Kasumi-1 (cell line): ENCODE measurements at regions not wholly inside any gene's neighbourhood (a gene's known extent, or its start where the extent isn't known, plus 50 kb on each side); places are given as distances from the start of the nearest gene placed in this dataset.
"Not testable (repeated sequence)": the region's sequence is repeated elsewhere in the genome, so short reads cannot be mapped to it uniquely, and the experiment has no call there.

Experiments used
- DNase-seq, 2 experiments: peaks; one replicate each; lab custom pipeline; 2025; lab: John Stamatoyannopoulos, UW

DNA sequence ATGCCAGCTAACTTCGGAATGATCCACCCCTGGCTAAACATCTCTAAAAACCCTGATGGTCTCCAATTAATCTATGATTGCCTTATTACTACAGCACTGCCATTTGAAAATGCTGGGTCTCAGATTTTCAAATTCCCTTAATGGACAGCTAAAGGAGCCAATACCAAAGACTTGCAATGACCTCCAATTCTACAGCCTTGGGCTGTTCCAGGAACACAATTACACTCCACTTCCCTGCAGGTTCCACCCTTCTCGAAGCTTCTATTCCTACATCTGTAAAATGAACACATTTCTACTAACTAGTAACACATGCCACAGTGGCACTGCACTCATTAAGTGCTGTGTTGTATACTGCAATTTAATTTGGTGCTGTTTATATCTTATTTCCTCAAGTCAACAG, 85.7 kb upstream of the AK4 start:
- no peak for DNase-seq

- peak; percentile 25 to 53 for DNase-seq
Measured at GRCh38 chr1:65063025-65063424, 85.0 kb upstream of the AK4 start.

- peak in 1 of 2 experiments; percentile 8 for DNase-seq
Measured at GRCh38 chr1:65064981-65065380, 83.0 kb upstream of the AK4 start.

DNA sequence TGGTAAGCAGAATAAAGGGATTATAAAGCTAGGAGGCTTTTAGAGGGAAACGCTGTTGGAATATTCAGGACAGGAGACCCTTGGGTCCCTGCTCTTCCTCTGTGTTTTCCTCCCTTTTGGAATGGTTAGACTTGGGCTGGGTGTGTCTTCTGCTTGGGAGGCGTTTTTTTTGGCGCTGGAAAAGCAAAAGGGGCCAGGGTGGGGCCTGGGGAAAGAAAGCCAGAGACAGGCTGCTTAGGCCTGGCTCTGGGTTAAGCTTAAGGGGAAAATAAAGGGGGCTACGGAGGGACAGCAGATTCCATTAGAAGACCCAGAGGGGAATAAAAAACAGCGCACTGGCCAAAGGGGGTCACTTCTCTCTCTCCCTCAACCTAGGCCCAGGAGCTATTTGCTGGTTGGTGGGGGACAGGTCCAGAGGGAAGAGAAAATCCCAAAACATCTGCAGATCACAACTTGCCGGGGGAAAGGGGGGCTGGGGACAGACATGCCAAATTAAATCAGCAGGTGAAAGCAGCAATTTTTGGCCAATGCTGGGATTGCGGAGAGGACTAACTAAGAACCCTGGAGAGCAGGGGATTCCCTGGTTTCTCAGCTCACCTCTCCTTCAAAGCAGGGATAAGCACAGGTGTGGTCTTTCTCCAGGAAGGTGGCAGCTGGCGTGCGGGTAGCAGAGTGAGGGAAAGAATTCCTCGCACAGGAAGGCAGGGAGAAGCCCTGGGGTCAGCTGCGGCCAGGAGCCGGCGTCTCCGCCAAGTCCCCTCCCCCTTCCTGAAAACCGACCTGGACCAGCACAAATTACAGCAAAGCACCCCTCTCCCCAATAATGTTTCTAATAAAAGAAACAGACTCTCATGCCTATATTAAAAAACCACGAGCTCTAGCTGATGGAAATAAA, 82.2 kb upstream of the AK4 start:
- DNase-seq, result no peak

- no peak for DNase-seq
Measured at GRCh38 chr1:65066419-65066765, 81.6 kb upstream of the AK4 start.

DNA sequence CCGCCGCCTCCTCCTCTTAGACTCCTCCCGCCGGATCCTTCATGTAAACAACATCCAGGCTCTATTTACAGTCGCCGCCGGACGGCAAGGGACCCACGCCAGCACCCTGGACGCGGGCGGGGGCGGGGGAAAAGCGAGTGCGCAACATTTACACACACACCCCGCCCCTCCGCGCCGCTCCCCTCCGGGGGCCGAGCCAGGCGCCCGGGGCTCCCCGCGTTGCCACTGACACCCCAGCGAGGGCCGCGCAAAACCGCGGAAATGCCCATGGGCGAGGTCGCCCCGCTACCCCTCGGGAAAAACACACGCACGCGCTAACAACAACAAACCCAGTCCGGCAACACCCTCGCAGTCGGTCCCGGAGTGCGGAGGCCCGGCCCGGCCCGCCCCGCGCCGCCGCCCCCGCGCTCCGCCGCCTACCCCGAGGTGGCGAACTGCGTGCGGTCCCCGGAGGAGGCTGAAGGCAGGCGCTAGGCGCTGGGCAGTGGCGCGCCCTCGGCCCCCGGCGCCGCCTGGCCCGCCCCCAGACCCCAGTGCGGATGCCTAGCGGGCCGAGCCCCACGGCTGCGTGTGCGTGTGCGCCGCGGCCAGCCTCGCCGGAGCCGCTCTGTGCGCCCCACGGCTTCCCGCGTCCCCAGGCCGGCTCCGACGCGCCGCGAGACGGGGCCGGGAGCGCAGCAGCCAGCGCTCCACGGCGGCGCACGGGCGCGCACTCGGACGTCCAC, 81.1 kb upstream of the AK4 start:
- peak; percentile 30 to 32 for DNase-seq

GRCh38 chr1:65067491-65068201, 80.4 kb upstream of the AK4 start:
- DNase-seq, result peak; percentile 36 to 52

- peak; percentile 26 to 32 for DNase-seq
Measured at GRCh38 chr1:65068202-65069010, 79.6 kb upstream of the AK4 start.

DNA sequence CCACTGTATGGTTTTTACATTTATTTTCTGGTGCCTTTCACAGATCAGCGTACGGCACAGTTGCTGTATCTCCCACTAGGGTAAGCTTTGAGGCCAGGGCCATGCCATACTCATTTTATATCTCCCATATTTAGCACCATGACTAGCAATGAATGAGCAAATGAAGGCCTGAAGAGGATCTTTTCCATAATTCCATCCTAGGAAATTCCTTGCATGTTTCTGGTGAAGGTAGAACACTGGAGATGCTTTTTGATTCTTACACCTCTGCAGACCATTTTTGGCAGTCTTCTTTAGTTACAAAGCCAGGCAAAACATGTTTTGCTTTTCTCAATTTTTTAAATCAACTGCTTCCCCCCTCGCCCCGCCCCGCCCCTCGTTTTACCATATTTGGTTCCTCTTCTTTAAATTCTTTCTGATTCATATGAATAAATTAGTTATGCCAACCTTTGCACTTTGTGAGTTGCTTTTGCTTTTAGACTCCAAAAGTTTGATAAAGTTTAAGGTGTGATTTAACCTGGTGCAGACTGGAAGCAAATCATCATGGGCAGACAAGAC, 78.9 kb upstream of the AK4 start:
- peak; percentile 6 to 16 for DNase-seq

DNA sequence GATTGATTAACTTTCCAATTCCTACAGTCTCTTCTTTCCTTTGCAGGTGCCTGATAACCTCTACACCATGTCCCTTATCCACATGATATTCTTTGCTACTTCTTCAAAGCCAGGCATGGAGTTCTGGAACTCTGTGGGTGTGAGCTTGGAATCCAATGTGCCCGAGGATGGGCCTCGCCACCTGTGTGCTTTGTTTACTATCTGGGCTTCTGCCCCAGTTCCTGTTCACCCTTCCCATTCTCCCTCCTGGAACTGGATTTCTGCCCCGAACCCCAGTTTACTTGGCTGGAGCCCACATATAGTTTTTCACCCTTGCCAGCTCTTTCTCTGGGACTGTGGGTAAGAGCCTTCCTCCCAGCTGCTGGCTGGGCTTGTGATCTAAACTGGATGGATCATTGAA, 75.2 kb upstream of the AK4 start:
- DNase-seq, result no peak

DNA sequence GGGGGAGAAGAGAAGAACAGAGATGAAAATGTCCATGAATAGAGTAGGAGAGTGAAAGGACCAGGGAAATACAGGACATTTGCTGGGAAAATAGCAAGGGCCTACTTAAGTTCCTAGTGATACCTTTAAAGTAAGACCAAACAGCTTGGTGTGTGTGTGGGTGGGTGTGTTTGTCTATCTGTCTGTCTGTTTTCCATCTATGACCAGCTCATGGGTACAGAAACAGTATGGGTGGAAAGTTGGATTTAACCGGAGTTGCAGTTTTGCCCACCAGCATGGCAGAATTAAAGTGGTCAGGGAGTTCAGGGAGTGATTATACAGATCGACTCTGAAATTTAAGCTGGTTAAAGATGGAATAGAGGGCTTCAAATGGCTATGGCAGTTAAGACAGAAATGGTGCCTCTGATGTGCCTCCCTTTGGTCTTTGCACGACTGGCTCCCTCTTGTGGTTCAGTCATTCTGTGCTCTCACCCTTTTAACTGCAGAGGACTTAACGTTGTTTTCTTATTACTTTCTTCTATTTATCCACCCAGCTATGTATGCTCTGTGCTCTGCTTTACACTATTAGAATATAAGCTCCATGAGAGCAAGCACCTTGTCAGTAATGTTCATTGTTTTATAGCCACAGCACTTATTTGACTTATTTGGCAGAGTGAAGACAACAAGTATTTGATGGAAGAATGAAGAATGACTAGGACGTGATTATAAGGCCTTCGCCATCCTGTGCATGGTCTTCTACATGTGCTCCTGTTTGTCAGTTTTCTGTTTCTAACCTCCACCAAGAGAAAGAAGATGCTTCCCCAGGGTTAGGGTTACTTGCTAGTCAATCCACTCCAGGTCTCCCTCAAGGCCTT, 72.7 kb upstream of the AK4 start:
- peak; percentile 82 to 89 for DNase-seq

GRCh38 chr1:65077369-65077768, 70.6 kb upstream of the AK4 start:
- DNase-seq, result no peak

GRCh38 chr1:65079941-65080340, 68.1 kb upstream of the AK4 start:
- DNase-seq, result no peak

- no peak for DNase-seq
Measured at GRCh38 chr1:65082346-65083040, 65.5 kb upstream of the AK4 start.

DNA sequence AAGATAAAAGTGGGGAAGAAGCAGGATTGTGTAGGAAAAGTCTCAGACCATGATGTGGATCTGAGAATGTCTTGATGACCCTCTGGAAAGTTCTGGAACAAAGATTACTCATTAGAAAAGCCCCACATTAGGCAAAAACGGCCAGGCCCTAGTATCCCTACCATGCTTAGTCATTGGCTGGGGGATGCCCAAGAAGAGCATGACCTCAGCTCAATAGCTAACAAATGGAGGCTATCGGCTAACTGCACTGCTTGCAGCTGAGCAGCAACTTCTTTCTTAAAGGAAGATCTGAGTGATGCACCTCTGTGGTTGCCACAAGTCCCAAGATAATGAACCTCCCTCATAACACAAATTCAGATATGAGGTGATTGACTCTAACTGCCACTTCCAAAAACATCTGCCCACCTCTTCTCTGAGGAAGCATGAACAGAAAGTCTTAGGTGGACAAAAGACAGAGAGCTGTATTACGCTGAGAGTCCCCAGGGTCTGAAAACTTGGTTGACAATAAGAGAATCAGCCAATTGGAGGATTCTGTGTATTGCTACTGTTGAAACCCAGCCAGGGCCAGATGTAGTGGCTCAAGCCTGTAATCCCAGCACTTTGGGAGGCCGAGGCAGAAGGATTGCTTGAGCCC, 64.6 kb upstream of the AK4 start:
- DNase-seq, result no peak

DNA sequence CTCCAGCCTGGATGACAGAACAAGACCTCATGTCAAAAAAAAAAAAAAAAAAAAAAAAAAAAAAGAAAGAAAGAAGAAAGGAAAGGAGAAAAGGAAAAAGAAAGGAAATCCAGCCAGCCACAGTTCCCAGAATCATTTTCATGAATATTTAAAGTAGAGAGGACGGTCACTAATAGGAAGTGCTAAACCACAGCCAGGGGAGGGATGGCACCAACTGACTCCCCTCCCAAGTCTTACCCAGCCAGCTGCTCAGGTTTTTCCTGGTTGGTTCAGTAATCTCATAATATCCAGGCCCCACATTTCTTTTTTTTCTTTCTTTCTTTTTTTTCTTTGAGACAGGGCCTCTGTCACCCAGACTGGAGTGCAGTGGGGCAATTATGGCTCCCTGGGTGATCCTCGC, 63.9 kb upstream of the AK4 start:
- peak; percentile 55 to 73 for DNase-seq

DNA sequence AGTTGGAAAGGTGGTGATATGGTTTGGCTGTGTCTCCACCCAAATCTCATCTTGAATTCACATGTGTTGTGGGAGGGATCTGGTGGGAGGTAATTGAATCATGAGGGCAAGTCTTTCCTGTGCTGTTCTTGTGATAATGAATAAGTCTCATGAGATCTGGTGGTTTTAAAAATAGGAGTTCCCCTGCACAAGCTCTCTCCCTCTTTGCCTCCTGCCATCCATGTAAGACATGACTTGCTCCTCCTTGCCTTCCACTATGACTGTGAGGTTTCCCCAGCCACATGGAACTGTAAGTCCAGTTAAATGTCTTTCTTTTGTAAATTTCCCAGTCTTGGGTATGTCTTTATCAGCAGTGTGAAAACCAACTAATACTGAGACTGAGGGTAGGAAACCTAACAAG, 60.5 kb upstream of the AK4 start:
- DNase-seq, result not testable (repeated sequence)

DNA sequence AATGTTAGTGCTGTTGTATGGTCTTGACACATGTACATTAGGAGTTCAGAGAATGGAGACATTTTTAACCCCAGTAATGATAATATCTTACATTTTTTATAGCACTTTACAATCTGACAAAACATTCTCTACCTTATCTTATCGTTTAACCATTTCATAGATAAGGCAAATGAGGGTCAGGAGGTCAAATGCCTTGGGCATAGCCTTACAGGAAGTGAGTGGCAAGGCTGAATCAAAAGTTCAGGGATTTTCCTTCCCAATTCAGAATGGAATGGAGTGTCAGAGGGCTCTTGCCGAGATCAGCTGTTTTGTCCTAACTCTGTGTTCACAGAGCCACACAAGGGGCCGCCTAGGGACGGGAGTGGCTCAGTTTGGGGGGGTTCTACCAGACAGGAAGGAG, 57.6 kb upstream of the AK4 start:
- DNase-seq, result no peak

GRCh38 chr1:65092691-65093090, 55.3 kb upstream of the AK4 start:
- no peak for DNase-seq

- peak; percentile 5 to 8 for DNase-seq
Measured at GRCh38 chr1:65097076-65097475, 50.9 kb upstream of the AK4 start.
